Muscle layer of duodenum (tissue), 2 donors: ENCODE measurements at regions not wholly inside any gene's neighbourhood (a gene's known extent, or its start where the extent isn't known, plus 50 kb on each side); places are given as distances from the start of the nearest gene placed in this dataset.

ENCODE experiments used
- H3K27ac ChIP-seq: one replicate; pipeline ENCODE4 v1.7.0; 2013; ENCODE audit warnings: mild to moderate bottlenecking, low read length
- H3K27me3 ChIP-seq: one replicate; pipeline ENCODE4 v1.7.0; 2013; ENCODE audit warnings: low read depth, mild to moderate bottlenecking, control low read depth, low read length
- H3K36me3 ChIP-seq, 2 donors: one replicate each; pipeline ENCODE4 v1.7.0; 2013; ENCODE audit warnings: low read length in 2 of 2, control low read depth in 1 of 2, mild to moderate bottlenecking in 1 of 2; ENCODE audit not compliant: insufficient read depth in 2 of 2, control insufficient read depth in 1 of 2
- H3K4me1 ChIP-seq, 2 donors: one replicate each; pipeline ENCODE4 v1.7.0; 2013; ENCODE audit warnings: low read length in 2 of 2, mild to moderate bottlenecking in 2 of 2, control low read depth in 1 of 2, moderate library complexity in 1 of 2; ENCODE audit not compliant: insufficient read depth in 2 of 2, control insufficient read depth in 1 of 2
- H3K4me3 ChIP-seq, 2 donors: one replicate each; pipeline ENCODE4 v1.7.0; 2013; ENCODE audit warnings: low read length in 2 of 2, low read depth in 1 of 2, mild to moderate bottlenecking in 1 of 2
- H3K9me3 ChIP-seq, 2 donors: one replicate each; pipeline ENCODE4 v1.7.0; 2013; ENCODE audit warnings: low read length in 2 of 2, control low read depth in 1 of 2, mild to moderate bottlenecking in 1 of 2; ENCODE audit not compliant: control insufficient read depth in 1 of 2
- donor health status: healthy.

- Histone ChIP-seq H3K4me3 (no peak overlapping the region), H3K36me3 (no peaks in the 10 kb centered on the region), H3K27ac (no peak overlapping the region), H3K4me1 (no peaks in the 10 kb centered on the region), H3K9me3 (no peaks in the 10 kb centered on the region), H3K27me3 (no peaks in the 10 kb centered on the region)
Observed at GRCh38 chr5:88394536-88395175, 126.0 kb upstream of the TMEM161B start.

- H3K36me3 ChIP-seq, result no peaks in the 10 kb centered on the region
- H3K27ac ChIP-seq, result no peak overlapping the region
- H3K4me1 ChIP-seq, result no peaks in the 10 kb centered on the region
- H3K27me3 ChIP-seq, result no peaks in the 10 kb centered on the region
- no peaks in the 10 kb centered on the region for H3K9me3 ChIP-seq
- H3K4me3 ChIP-seq, result no peak overlapping the region
Observed at GRCh38 chr5:88393716-88394535, 125.3 kb upstream of the TMEM161B start.

GRCh38 chr5:88393042-88393441 is 124.4 kb upstream of the TMEM161B start:
- H3K4me3 ChIP-seq, result no peak overlapping the region
- no peaks in the 10 kb centered on the region for H3K27me3 ChIP-seq
- no peaks in the 10 kb centered on the region for H3K36me3 ChIP-seq
- H3K9me3 ChIP-seq, result no peaks in the 10 kb centered on the region
- H3K4me1 ChIP-seq, result no peaks in the 10 kb centered on the region
- no peak overlapping the region for H3K27ac ChIP-seq

GRCh38 chr5:88391991-88392390 is 123.3 kb upstream of the TMEM161B start:
- Histone ChIP-seq H3K9me3 (no peaks in the 10 kb centered on the region), H3K4me3 (no peak overlapping the region), H3K27ac (no peak overlapping the region), H3K4me1 (no peaks in the 10 kb centered on the region), H3K36me3 (no peaks in the 10 kb centered on the region), H3K27me3 (no peaks in the 10 kb centered on the region)

- Histone ChIP-seq H3K27me3 (no peaks in the 10 kb centered on the region), H3K4me3 (no peak overlapping the region), H3K36me3 (no peaks in the 10 kb centered on the region), H3K27ac (no peak overlapping the region), H3K4me1 (no peaks in the 10 kb centered on the region), H3K9me3 (no peaks in the 10 kb centered on the region)
Observed at GRCh38 chr5:88391116-88391515, 122.5 kb upstream of the TMEM161B start.

GRCh38 chr5:88390481-88390880 is 121.8 kb upstream of the TMEM161B start:
- no peak overlapping the region for H3K4me3 ChIP-seq
- no peak overlapping the region for H3K27ac ChIP-seq
- H3K9me3 ChIP-seq, result no peaks in the 10 kb centered on the region
- H3K4me1 ChIP-seq, result no peaks in the 10 kb centered on the region
- no peaks in the 10 kb centered on the region for H3K36me3 ChIP-seq
- H3K27me3 ChIP-seq, result no peaks in the 10 kb centered on the region

- H3K4me3 ChIP-seq, result no peak overlapping the region
- no peak overlapping the region for H3K27ac ChIP-seq
- H3K4me1 ChIP-seq, result no peaks in the 10 kb centered on the region
- H3K27me3 ChIP-seq, result no peaks in the 10 kb centered on the region
- no peaks in the 10 kb centered on the region for H3K9me3 ChIP-seq
- H3K36me3 ChIP-seq, result no peaks in the 10 kb centered on the region
Observed at GRCh38 chr5:88390096-88390441, 121.4 kb upstream of the TMEM161B start.

GRCh38 chr5:88389338-88390095 is 120.9 kb upstream of the TMEM161B start:
- Histone ChIP-seq H3K27ac (no peak overlapping the region), H3K9me3 (no peaks in the 10 kb centered on the region), H3K4me1 (no peaks in the 10 kb centered on the region), H3K36me3 (no peaks in the 10 kb centered on the region), H3K4me3 (no peak overlapping the region), H3K27me3 (no peaks in the 10 kb centered on the region)

- no peaks in the 10 kb centered on the region for H3K36me3 ChIP-seq
- H3K4me1 ChIP-seq, result no peaks in the 10 kb centered on the region
- no peaks in the 10 kb centered on the region for H3K27me3 ChIP-seq
- H3K4me3 ChIP-seq, result no peak overlapping the region
- H3K9me3 ChIP-seq, result no peaks in the 10 kb centered on the region
- H3K27ac ChIP-seq, result no peak overlapping the region
Observed at GRCh38 chr5:88388476-88389337, 120.1 kb upstream of the TMEM161B start.

GRCh38 chr5:88384886-88385285 is 116.2 kb upstream of the TMEM161B start:
- no peaks in the 10 kb centered on the region for H3K9me3 ChIP-seq
- H3K27me3 ChIP-seq, result no peaks in the 10 kb centered on the region
- no peak overlapping the region for H3K4me3 ChIP-seq
- H3K4me1 ChIP-seq, result no peaks in the 10 kb centered on the region
- no peaks in the 10 kb centered on the region for H3K36me3 ChIP-seq
- H3K27ac ChIP-seq, result no peak overlapping the region

GRCh38 chr5:88380332-88380731 is 111.7 kb upstream of the TMEM161B start:
- Histone ChIP-seq H3K36me3 (no peaks in the 10 kb centered on the region), H3K4me1 (no peaks in the 10 kb centered on the region), H3K9me3 (no peaks in the 10 kb centered on the region), H3K27me3 (no peaks in the 10 kb centered on the region), H3K4me3 (no peak overlapping the region), H3K27ac (no peak overlapping the region)
